ENCODE measurements at regions not wholly inside any gene's neighbourhood (a gene's known extent, or its start where the extent isn't known, plus 50 kb on each side); places are given as distances from the start of the nearest gene placed in this dataset.
"Not testable (repeated sequence)": the region's sequence is repeated elsewhere in the genome, so short reads cannot be mapped to it uniquely, and the experiment has no call there.

DNA sequence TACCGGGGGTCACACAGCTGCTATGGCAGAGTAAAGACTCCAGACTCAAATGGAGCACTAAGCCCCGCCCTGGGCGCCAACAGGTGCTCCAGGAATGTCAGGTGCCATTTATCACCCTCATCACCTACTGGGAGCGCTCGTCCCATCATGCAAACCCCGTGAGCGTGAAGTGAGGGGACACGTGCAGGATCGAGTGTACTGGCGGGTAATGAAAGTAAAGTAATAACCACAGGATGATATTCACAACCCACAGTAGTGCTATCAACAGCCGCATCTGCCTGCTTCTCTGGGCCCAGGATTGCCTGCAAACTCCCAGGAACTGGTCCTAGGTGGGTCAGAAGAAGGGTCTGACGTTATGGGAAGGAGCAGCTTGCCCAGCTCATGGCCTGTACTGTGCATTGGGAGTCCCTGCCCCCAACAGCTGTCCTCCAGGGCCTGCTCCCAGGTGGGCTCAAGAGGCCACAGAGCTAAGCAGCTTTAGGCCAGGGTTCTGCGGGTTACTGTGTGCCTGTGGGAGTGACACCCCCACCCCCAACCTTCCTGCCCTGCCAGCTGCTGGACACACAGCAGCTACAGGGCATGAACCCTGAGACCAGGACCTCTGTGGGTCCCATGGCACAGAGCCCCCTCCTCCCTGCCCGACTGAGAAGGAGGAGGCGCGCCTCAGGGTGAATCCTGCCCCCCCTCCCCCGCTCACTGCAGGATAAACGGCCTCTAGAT is 120.5 kb upstream of the SULF2 start:
- no peak for DNase-seq

GRCh38 chr20:47903009-47903408 is 117.7 kb upstream of the SULF2 start:
- not testable (repeated sequence) for DNase-seq

- not testable (repeated sequence) for DNase-seq
Measured at GRCh38 chr20:47899313-47899712, 114.0 kb upstream of the SULF2 start.

DNA sequence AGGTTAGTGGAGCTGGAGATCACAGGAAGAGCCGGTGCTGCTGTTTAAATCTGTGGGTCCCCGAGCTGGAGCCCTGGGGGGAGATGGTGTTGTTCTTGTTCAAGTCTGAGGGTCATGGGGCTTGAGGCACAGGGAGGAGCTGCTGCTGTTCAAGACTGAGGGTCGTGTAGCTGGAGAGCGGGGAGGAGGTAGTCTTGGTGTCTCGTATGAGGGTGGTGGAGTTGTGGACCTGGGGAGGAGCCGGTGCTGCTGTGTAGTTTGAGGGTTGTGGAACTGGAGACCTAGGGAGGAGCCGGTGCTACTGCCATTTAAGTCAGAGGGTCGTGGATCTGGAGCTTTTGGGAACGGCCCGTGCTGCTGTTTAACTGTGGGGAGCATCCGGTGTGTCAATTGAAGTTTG is 112.2 kb upstream of the SULF2 start:
- no peak for DNase-seq

DNA sequence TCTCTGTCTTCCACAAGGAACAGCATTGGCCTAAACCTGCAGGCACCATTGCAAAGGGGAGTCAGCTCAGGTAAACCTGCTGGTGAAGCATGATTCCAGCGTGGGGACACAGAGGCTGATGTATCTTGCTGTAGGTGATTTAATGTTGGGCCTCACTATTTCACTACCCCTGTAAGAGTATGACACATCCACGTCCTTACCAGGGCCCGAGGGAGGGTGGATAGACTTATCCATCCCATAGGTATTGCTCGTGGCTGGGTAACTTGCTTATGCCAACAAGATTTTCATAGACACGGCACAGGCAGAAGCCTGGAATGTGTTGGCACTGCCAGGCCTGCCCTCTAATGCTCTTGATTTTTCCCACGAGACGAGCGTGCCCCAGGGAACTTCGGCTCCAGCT is 107.4 kb upstream of the SULF2 start:
- DNase-seq = not testable (repeated sequence)

- not testable (repeated sequence) for DNase-seq
Measured at GRCh38 chr20:47890708-47891107, 105.4 kb upstream of the SULF2 start.

DNA sequence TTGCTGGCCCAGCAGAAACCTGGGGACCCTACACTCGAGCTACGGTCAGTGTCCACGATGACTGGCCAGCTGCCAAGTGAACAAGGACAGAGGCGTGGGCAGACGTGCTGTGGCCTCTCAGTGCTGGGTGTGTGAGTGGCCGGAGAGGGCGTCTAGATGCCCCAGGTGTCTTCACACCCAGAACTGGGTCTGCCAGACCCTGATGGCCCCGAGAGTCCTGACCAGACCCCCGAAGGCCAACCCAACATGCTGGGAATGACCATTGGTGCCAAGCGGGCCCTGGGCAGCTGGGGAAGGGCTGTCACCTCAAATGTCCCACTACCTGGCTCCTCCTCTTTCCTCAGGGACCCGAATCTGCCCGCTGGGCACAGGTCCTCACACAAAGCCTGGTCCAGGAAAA is 104.5 kb upstream of the SULF2 start:
- DNase-seq = not testable (repeated sequence)

DNA sequence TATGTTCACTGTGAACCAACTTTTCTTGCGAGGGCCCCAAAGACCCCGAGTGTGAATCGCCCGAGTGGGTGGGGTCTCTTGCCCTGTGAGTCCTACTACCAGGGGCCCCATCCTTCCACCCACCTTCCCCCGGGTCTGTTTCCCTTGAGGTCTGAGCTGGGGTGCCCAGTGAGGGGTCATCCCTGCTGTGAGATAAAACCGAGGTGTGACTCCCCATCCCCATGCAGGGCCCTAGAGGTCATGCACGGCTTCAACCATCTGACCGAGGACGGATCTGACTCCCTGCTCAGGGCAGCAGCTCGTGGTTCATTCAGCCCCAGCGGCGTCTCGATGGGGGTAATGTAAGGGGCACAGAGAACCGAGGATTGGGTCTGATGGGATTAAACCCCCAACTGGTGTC is 103.1 kb upstream of the SULF2 start:
- DNase-seq = no peak

- no peak for DNase-seq
Measured at GRCh38 chr20:47887477-47888080, 102.3 kb upstream of the SULF2 start.

DNA sequence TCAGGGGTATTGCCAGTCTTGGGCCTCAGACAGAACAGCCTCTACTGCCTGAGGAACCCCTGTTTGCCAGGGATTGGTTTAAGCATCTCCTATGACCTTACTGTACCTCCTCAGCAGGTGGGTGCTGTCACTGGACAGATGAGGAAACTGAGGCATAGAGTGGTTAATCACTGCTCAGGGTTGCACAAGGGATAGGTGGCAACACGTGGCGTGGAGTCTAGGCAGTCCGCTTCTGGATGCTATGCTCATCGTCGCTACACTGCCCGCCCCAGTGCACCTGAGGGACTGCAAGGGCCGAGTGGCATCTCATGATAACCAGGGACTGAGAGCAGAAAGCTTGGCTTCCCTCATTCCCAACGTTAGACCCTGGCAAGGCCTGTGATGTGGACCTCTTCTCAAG is 101.8 kb upstream of the SULF2 start:
- no peak for DNase-seq

DNA sequence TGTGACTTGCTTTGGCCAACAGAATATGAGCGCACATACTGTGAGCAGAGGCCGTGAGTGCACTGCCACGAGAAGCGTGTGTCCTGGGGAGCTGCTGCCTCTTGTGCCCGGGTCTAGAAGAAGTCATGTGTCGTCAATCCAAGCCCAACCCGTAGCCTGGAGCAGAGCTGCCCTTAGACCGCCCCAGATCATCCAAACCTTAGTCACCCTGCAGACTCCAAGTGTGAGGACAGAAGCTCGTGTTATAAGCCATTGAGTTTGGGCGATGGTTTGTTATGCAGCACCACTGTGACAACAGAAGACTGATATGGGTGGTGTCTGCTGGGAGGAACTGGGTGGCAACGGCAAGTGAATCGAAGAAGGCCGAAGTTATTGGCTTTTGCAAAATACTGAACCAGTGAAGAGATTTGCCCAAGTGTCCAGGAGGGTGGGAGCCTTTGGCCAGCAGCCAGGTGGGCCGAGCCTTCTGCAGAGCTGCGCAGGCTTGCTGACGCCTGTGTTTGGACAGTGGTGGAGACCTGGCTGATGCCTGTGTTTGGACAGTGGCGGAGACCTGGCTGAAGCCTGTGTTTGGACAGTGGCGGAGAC is 101.3 kb upstream of the SULF2 start:
- no peak for DNase-seq

GRCh38 chr20:47885909-47886453 is 100.7 kb upstream of the SULF2 start:
- no peak for DNase-seq

DNA sequence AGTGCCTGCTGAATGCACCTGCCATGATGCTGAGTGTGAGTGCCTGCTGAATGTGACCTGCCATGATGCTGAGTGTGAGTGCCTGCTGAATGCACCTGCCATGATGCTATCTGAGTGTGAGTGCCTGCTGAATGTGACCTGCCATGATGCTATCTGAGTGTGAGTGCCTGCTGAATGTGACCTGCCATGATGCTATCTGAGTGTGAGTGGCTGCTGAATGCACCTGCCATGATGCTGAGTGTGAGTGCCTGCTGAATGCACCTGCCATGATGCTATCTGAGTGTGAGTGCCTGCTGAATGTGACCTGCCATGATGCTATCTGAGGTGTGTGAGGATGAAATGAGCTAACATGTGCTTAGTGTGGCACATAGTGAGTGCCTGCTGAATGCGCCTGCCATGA is 98.7 kb upstream of the SULF2 start:
- DNase-seq = not testable (repeated sequence)

DNA sequence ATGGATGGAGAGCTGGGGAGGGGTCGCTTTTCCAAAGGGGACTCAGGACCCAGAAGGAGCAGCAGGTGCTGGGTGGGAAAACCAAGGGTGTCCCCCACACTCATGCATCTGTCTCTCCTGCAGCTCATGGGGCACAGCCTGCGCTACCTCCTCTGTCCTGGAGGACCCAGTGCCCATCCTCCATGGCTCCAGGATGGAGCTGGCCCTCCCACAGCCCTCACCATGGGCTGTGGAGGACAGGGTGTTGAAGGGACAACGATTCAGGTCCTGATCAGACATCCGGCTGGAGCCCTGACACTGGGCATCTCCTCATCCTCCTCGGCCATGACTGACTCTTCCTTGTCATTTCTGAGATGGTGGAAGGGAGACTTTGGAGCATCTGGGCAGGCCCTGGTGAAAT is 97.9 kb upstream of the SULF2 start:
- DNase-seq = no peak

DNA sequence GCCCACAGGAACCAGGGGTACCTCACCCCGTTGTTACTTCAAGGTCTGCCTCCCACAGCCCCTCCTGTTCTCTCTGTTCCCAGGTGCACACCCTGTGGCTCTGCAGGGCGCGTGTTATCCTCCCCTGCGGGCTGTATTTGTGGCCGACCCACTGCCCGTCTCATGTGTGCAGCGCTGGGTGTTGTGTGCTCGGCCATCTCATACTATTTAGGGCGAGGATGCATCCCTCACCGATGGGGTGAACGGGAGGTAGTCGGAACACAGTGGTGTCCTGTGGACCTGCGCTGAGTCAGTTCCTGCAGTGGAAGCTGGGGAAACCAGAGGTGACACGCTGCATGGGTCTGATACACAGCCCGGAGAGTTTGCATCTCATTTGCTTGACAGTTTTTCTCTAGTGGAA is 94.5 kb upstream of the SULF2 start:
- no peak for DNase-seq

- DNase-seq = no peak
Measured at GRCh38 chr20:47878601-47879027, 93.3 kb upstream of the SULF2 start.

- no peak for DNase-seq
Measured at GRCh38 chr20:47876311-47877088, 91.2 kb upstream of the SULF2 start.

- peak; percentile 41 for DNase-seq
Measured at GRCh38 chr20:47875297-47876025, 90.2 kb upstream of the SULF2 start.

GRCh38 chr20:47872341-47872740 is 87.1 kb upstream of the SULF2 start:
- no peak for DNase-seq

DNA sequence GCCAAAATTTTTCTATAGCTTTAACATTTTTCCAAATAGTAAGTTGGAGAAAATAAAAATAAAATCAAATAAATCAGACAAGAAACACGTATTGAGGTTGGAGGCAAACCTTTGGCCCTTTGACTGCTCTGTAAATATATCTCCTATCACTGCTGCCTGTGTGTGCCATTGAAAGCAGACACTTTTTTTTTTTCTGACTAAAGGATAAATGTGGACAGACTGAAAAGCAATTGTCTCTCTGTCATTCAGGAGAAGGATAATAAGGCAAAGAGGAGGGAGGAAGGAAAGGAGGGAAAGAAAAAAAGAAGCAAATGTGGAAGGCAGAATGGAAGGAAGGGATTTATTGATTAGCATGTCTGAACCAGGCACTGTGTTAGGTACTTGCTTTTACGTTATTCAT is 85.2 kb upstream of the SULF2 start:
- no peak for DNase-seq

- DNase-seq = no peak
Measured at GRCh38 chr20:47868744-47869143, 83.5 kb upstream of the SULF2 start.

DNA sequence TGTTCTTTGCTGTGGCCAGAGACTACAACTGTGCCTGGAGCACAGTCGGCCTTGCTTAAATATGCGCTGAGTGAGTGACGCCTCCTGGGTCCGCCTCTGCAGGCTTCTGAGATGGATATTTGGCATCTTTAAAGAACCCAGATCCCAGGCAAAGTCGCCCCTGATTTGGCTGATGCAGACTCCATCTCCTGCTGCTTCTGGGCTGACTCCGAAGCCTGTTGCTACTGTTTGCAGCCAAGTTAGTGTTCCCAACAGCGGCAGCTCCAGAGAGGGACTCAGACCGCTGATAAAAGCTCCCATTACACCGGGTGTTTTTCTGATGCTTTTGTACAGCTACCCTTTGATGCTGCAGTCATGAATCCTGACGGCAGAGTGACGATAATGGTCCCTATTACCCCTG is 83.0 kb upstream of the SULF2 start:
- DNase-seq = no peak

DNA sequence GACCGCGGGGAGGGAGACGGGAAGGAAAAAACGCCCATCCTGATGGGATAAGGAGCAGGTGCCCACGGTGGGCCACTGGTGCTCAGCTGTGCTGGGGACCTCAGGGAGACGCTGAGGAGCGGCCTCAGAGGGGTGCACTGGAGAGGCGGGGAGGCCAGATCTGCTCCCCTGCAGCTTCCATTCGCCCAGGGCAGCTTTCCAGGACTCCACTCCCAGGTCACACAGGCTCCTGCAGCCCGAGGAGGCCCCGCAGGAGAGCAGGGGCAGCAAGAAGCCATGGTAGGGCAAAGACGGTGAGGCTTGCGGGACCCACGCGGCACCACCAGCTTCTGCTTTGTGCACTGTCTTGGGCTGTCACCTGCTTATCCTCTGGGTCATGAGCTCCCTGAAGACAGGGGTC is 82.5 kb upstream of the SULF2 start:
- DNase-seq = no peak

All from femur (tissue), 1 donor.